ENCODE measurements at regions not wholly inside any gene's neighbourhood (a gene's known extent, or its start where the extent isn't known, plus 50 kb on each side); places are given as distances from the start of the nearest gene placed in this dataset.
"Not testable (repeated sequence)": the region's sequence is repeated elsewhere in the genome, so short reads cannot be mapped to it uniquely, and the experiment has no call there.

GRCh38 chrY:19058831-19059370 is 285.4 kb upstream of the HSFY2 start:
- intact Hi-C loops (cut with micrococcal nuclease), result no loop called here

- intact Hi-C loops (cut with micrococcal nuclease), result no loop called here
These were observed 282.6 kb upstream of the HSFY2 start for GRCh38 chrY:19056138-19056469.

GRCh38 chrY:19055232-19056137 is 281.9 kb upstream of the HSFY2 start:
- intact Hi-C loops (cut with micrococcal nuclease), result no loop called here

GRCh38 chrY:19053806-19054205 is 280.3 kb upstream of the HSFY2 start:
- intact Hi-C loops (cut with micrococcal nuclease), result no loop called here

- intact Hi-C loops (cut with micrococcal nuclease), result no loop called here
These were observed 277.5 kb upstream of the HSFY2 start for GRCh38 chrY:19051021-19051420.

- intact Hi-C loops (cut with micrococcal nuclease), result no loop called here
These were observed 269.5 kb upstream of the HSFY2 start for GRCh38 chrY:19042984-19043442.

GRCh38 chrY:19042306-19042958 is 268.9 kb upstream of the HSFY2 start:
- intact Hi-C loops (cut with micrococcal nuclease), result no loop called here

- intact Hi-C loops (cut with micrococcal nuclease), result no loop called here
These were observed 253.1 kb upstream of the HSFY2 start for GRCh38 chrY:19026631-19027030.

- intact Hi-C loops (cut with micrococcal nuclease), result no loop called here
These were observed 250.4 kb upstream of the HSFY2 start for GRCh38 chrY:19023934-19024333.

- intact Hi-C loops (cut with micrococcal nuclease), result no loop called here
These were observed 246.7 kb upstream of the HSFY2 start for GRCh38 chrY:19020193-19020592.

- intact Hi-C loops (cut with micrococcal nuclease), result no loop called here
These were observed 243.5 kb upstream of the HSFY2 start for GRCh38 chrY:19016990-19017389.

GRCh38 chrY:19015854-19016253 is 242.3 kb upstream of the HSFY2 start:
- intact Hi-C loops (cut with micrococcal nuclease), result no loop called here

GRCh38 chrY:19015213-19015612 is 241.7 kb upstream of the HSFY2 start:
- intact Hi-C loops (cut with micrococcal nuclease), result no loop called here

GRCh38 chrY:19012985-19013384 is 239.4 kb upstream of the HSFY2 start:
- intact Hi-C loops (cut with micrococcal nuclease), result no loop called here

- intact Hi-C loops (cut with micrococcal nuclease), result no loop called here
These were observed 238.1 kb upstream of the HSFY2 start for GRCh38 chrY:19011605-19012090.

- intact Hi-C loops (cut with micrococcal nuclease), result no loop called here
These were observed 232.7 kb upstream of the HSFY2 start for GRCh38 chrY:19006234-19006633.

GRCh38 chrY:19005579-19005978 is 232.0 kb upstream of the HSFY2 start:
- intact Hi-C loops (cut with micrococcal nuclease), result no loop called here

GRCh38 chrY:18997635-18998240 is 224.2 kb upstream of the HSFY2 start:
- intact Hi-C loops (cut with micrococcal nuclease), result no loop called here

- intact Hi-C loops (cut with micrococcal nuclease), result no loop called here
These were observed 219.9 kb upstream of the HSFY2 start for GRCh38 chrY:18993480-18993879.

- intact Hi-C loops (cut with micrococcal nuclease), result not testable (repeated sequence)
These were observed 219.1 kb upstream of the HSFY2 start for GRCh38 chrY:18992684-18993083.

GRCh38 chrY:18989356-18989755 is 215.8 kb upstream of the HSFY2 start:
- intact Hi-C loops (cut with micrococcal nuclease), result no loop called here

GRCh38 chrY:18966001-18966400 is 192.5 kb upstream of the HSFY2 start:
- intact Hi-C loops (cut with micrococcal nuclease), result no loop called here

Measured in T-helper 2 cell treated with Interferon-gamma antibody and Interleukin-4, amounts not matched to agents 100 ng/mL and 5 ng/mL, for 36 hours (primary cell).